ENCODE measurements at regions not wholly inside any gene's neighbourhood (a gene's known extent, or its start where the extent isn't known, plus 50 kb on each side); places are given as distances from the start of the nearest gene placed in this dataset.

DNA sequence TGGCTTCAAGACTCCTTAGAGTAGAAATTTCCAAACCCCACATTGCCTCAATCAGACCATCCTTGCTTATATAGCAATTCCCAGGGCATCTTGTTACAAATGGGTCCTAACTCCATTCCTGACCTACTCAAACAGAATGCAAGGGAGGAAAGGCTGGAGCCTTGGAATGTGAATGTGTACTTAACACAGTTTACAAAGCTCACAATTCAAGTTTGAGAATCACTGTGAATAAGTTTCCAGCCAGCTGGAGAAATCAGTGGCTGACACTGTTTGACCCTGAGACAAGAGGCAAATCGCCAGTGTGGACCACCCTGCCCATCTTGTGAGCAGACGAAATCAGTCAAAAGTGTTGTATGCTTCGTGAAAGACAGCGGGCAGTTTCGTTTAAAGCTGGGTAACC is 65.5 kb downstream of the SOWAHC start:
- no peaks in the 10 kb centered on the region for H3K9me3 ChIP-seq (ENCODE audit: control insufficient read depth in 2 of 2, low read length in 2 of 2)
- no peak overlapping the region for H3K4me3 ChIP-seq (ENCODE audit: low read length in 2 of 2)
- H3K4me1 ChIP-seq (ENCODE audit: control insufficient read depth in 2 of 2, insufficient read depth in 2 of 2, low read length in 2 of 2): peaks cover 31 to 53% of the 10 kb centered on the region in 2 donors
- H3K27ac ChIP-seq (ENCODE audit: low read depth in 2 of 2, low read length in 2 of 2): no peak overlapping the region
- H3K9ac ChIP-seq (ENCODE audit: low read depth in 1 of 2, low read length in 2 of 2): peak overlapping the region in 1 of 2 donors; percentile 38
- H3K36me3 ChIP-seq (ENCODE audit: control insufficient read depth in 2 of 2, insufficient read depth in 2 of 2, low read length in 2 of 2): no peaks in the 10 kb centered on the region
- H3K27me3 ChIP-seq (ENCODE audit: control insufficient read depth in 2 of 2, insufficient read depth in 2 of 2, low read length in 2 of 2): no peaks in the 10 kb centered on the region

DNA sequence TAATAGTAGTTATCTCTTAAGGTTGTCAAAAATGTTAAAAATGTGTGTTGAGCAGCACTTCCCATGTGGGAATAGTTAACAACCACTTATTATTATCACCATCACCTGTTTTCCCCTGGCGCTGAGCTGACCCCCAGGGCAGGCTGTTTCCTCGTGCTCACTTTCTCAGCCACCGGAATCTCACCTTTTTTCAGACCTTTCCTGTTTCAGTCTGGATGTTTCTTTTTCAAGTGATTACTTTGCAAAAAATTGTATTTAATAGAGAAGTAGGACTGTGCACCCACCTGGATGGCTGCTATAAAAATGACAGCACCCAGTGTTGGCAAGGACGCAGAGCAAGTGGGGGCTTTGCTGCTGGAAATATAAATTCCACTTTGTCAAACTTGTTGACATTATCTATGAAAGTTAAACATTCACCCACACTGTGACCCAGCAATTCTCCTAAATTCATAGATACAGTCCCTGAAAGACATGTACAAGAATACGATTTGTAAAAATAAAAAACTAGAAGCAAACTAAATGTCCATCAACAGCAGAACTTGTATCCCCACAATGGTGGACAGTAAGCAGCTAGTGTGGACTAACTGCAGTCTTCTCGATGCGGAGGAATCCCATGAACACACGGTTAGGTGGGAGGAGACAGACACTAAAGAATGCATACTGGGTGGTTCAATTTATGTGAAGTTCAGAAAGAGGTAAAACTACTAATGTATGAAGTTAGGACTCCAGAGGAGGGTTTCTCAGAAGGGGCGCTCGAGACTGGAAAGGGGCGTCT is 66.5 kb downstream of the SOWAHC start:
- Histone ChIP-seq H3K9ac (ENCODE audit: low read depth in 1 of 2, low read length in 2 of 2) (peak overlapping the region; percentile 12 to 32), H3K9me3 (ENCODE audit: control insufficient read depth in 2 of 2, low read length in 2 of 2) (no peaks in the 10 kb centered on the region), H3K4me1 (ENCODE audit: control insufficient read depth in 2 of 2, insufficient read depth in 2 of 2, low read length in 2 of 2) (peaks cover 28 to 51% of the 10 kb centered on the region in 2 donors), H3K4me3 (ENCODE audit: low read length in 2 of 2) (no peak overlapping the region), H3K36me3 (ENCODE audit: control insufficient read depth in 2 of 2, insufficient read depth in 2 of 2, low read length in 2 of 2) (no peaks in the 10 kb centered on the region), H3K27ac (ENCODE audit: low read depth in 2 of 2, low read length in 2 of 2) (peak overlapping the region; percentile 21 to 32), H3K27me3 (ENCODE audit: control insufficient read depth in 2 of 2, insufficient read depth in 2 of 2, low read length in 2 of 2) (no peaks in the 10 kb centered on the region)

DNA sequence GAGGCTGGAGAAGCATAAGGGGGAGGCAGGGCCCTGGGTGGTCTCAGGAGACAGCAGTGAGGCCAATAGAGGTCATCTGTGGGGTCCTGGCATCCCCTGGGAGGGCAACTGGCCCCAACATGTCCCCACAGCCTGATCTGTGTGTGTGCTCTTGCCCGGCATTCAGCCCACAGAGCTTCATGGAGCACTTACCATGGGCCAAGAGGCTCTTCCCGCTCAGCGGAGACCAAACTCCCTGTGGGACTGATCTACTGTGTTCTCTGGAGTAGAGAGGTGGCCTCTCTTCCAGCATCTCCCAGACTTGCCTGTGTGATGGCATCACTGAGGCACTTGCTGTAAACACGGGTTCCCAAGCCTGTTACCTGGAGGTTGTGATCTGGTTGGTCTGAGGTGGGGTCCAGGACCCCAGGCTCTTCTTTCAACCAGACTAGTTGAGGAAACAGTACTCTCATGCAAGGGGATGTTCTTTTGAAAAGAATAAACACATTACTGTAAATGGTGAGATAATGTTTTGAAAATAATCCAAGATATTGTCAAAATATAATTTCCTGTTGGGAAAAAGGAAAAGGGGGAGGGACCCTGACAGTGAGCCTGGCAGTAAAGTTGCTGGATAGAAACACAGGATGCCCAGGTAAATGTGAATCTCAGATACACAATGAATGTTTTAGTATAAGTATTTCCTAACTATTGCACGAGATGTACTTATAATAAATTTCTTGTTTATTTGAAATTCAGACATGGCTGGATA is 67.6 kb downstream of the SOWAHC start:
- H3K27ac ChIP-seq (ENCODE audit: low read depth in 2 of 2, low read length in 2 of 2): no peak overlapping the region
- H3K27me3 ChIP-seq (ENCODE audit: control insufficient read depth in 2 of 2, insufficient read depth in 2 of 2, low read length in 2 of 2): no peaks in the 10 kb centered on the region

DNA sequence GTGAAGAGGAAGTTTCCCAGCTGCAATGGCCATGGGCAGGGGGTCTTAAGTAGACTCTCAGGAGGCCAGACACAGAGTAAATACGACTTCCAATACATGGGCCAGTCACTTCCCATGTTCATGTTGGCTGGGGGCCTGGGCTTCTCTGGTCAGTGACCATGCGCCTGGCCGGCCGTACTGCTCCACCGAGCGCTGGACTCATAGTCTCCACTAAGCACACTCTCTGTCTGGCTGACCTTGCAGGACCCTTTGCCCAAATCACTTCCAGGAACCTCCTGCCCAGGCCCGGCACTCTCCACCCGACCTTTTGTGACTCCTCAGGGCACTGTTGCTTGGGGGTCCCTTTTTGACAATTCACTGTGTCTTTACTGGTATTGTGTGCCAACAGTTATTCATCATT is 69.3 kb downstream of the SOWAHC start:
- peaks cover 15 to 25% of the 10 kb centered on the region in 2 donors for H3K4me1 ChIP-seq (ENCODE audit: control insufficient read depth in 2 of 2, insufficient read depth in 2 of 2, low read length in 2 of 2)
- H3K27me3 ChIP-seq (ENCODE audit: control insufficient read depth in 2 of 2, insufficient read depth in 2 of 2, low read length in 2 of 2): no peaks in the 10 kb centered on the region
- H3K27ac ChIP-seq (ENCODE audit: low read depth in 2 of 2, low read length in 2 of 2): no peak overlapping the region

More for the DNA sequence above, 67.6 kb downstream of the SOWAHC start:
- H3K36me3 ChIP-seq (ENCODE audit: control insufficient read depth in 2 of 2, insufficient read depth in 2 of 2, low read length in 2 of 2): no peaks in the 10 kb centered on the region
- H3K9me3 ChIP-seq (ENCODE audit: control insufficient read depth in 2 of 2, low read length in 2 of 2): no peaks in the 10 kb centered on the region
- H3K4me3 ChIP-seq (ENCODE audit: low read length in 2 of 2): no peak overlapping the region
- H3K4me1 ChIP-seq (ENCODE audit: control insufficient read depth in 2 of 2, insufficient read depth in 2 of 2, low read length in 2 of 2): peaks cover 19 to 41% of the 10 kb centered on the region in 2 donors
- no peak overlapping the region for H3K9ac ChIP-seq (ENCODE audit: low read depth in 1 of 2, low read length in 2 of 2)

DNA sequence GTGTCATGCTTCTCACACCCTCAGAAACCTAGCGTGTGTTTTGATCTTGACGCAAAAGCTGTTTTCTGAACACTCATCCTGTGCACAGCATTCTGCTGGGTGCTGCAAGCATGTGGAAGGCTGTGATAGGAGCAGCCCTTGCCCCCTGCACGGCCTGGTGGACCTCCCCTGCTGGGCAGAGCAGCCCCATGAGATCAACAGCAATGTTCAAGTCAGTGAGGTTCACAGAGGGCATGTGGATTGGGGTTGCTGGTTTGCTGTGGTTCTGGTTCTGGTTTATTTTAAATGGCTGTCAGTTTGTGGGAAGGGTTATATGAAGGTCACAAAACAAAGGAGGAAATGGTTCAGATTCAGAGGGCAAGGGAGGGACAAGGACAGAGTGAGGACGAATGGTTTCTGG is 71.3 kb downstream of the SOWAHC start:
- H3K4me3 ChIP-seq (ENCODE audit: low read length in 2 of 2): no peak overlapping the region
- H3K36me3 ChIP-seq (ENCODE audit: control insufficient read depth in 2 of 2, insufficient read depth in 2 of 2, low read length in 2 of 2): no peaks in the 10 kb centered on the region
- no peaks in the 10 kb centered on the region for H3K9me3 ChIP-seq (ENCODE audit: control insufficient read depth in 2 of 2, low read length in 2 of 2)
- peaks cover 19 to 23% of the 10 kb centered on the region in 2 donors for H3K4me1 ChIP-seq (ENCODE audit: control insufficient read depth in 2 of 2, insufficient read depth in 2 of 2, low read length in 2 of 2)
- no peak overlapping the region for H3K9ac ChIP-seq (ENCODE audit: low read depth in 1 of 2, low read length in 2 of 2)
- no peak overlapping the region for H3K27ac ChIP-seq (ENCODE audit: low read depth in 2 of 2, low read length in 2 of 2)
- H3K27me3 ChIP-seq (ENCODE audit: control insufficient read depth in 2 of 2, insufficient read depth in 2 of 2, low read length in 2 of 2): no peaks in the 10 kb centered on the region

More for the DNA sequence above, 69.3 kb downstream of the SOWAHC start:
- Histone ChIP-seq H3K9me3 (ENCODE audit: control insufficient read depth in 2 of 2, low read length in 2 of 2) (no peaks in the 10 kb centered on the region), H3K9ac (ENCODE audit: low read depth in 1 of 2, low read length in 2 of 2) (no peak overlapping the region), H3K36me3 (ENCODE audit: control insufficient read depth in 2 of 2, insufficient read depth in 2 of 2, low read length in 2 of 2) (no peaks in the 10 kb centered on the region), H3K4me3 (ENCODE audit: low read length in 2 of 2) (no peak overlapping the region)

DNA sequence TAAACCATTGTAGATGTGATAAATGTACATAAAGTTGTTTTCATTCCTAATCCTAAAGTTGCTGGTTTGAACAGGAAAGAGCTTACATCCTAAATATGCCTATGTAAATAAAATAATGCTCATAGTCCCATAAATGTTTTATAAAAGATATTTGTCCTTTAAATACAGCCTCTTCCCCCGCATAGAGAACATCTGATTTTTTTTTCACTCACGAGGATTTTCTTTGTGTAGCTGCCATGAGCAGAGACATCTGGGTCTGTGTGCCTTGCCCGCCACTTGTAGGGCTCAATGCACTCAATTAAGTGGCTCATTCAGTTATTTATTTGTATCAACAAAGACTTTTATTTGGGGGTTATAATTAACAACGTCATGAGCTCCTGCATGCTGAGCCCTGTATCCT is 72.8 kb downstream of the SOWAHC start:
- H3K27ac ChIP-seq (ENCODE audit: low read depth in 2 of 2, low read length in 2 of 2): no peak overlapping the region
- H3K9ac ChIP-seq (ENCODE audit: low read depth in 1 of 2, low read length in 2 of 2): peak overlapping the region in 1 of 2 donors; percentile 10
- H3K4me1 ChIP-seq (ENCODE audit: control insufficient read depth in 2 of 2, insufficient read depth in 2 of 2, low read length in 2 of 2): peaks cover 23 to 28% of the 10 kb centered on the region in 2 donors
- H3K27me3 ChIP-seq (ENCODE audit: control insufficient read depth in 2 of 2, insufficient read depth in 2 of 2, low read length in 2 of 2): no peaks in the 10 kb centered on the region
- H3K4me3 ChIP-seq (ENCODE audit: low read length in 2 of 2): no peak overlapping the region
- no peaks in the 10 kb centered on the region for H3K9me3 ChIP-seq (ENCODE audit: control insufficient read depth in 2 of 2, low read length in 2 of 2)
- H3K36me3 ChIP-seq (ENCODE audit: control insufficient read depth in 2 of 2, insufficient read depth in 2 of 2, low read length in 2 of 2): no peaks in the 10 kb centered on the region

DNA sequence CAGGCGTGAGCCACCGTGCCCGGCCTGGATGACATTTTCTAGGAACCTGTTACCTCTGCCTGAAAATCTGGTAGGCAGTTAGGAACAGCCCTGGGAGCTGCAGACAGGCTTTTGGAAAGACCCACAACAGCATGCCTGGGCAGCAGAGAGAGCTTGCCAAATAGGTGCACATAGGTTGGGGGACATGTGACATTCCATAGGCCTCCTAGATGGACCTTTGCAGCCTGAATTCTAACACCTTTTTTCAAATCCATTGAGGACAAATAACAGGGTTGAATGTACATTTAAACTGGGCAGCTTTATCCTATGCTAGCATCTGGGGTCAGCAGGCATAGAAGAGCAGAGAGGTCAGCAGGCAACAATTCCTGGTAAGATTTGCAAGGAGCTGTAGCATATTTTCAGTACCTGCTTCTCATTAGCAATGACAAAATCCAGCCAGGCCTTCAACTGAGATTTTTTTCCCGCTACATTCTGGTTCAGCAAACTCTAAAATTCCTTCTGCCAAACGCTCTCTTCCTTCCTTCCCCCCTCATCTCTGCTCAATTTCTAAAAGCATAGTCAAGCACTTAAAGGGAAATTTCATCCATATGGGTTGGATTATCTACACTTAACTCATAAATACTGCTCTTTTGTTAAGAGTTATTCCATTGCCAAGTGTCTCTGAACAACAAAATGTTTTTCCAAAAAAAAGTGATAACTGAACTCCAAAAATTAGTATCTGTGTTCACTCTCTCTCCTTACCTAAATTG is 75.2 kb downstream of the SOWAHC start:
- peak overlapping the region; percentile 97 to 98 for H3K27ac ChIP-seq (ENCODE audit: low read depth in 2 of 2, low read length in 2 of 2)
- peaks cover 32 to 50% of the 10 kb centered on the region in 2 donors for H3K4me1 ChIP-seq (ENCODE audit: control insufficient read depth in 2 of 2, insufficient read depth in 2 of 2, low read length in 2 of 2)

DNA sequence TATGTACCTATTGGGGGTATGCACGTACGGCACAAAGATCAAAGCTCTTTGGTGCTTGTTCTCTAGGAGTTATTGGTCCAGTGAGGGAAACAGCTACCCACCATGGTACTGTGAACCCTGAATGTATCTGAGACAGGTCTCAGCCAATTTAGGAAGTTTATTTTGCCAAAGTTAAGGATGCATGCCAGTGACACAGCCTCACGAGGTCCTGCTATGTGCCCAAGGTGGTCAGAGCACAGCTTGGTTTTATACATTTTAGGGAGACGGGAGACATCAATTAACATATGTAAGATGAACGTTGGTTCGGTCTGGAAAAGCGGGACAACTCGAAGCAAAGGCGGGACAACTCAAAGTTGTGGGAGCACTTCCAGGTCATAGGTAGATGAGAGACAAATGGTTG is 75.8 kb downstream of the SOWAHC start:
- peak overlapping the region; percentile 97 to 98 for H3K27ac ChIP-seq (ENCODE audit: low read depth in 2 of 2, low read length in 2 of 2)
- no peaks in the 10 kb centered on the region for H3K36me3 ChIP-seq (ENCODE audit: control insufficient read depth in 2 of 2, insufficient read depth in 2 of 2, low read length in 2 of 2)
- no peak overlapping the region for H3K9ac ChIP-seq (ENCODE audit: low read depth in 1 of 2, low read length in 2 of 2)
- H3K9me3 ChIP-seq (ENCODE audit: control insufficient read depth in 2 of 2, low read length in 2 of 2): no peaks in the 10 kb centered on the region
- peaks cover 32 to 56% of the 10 kb centered on the region in 2 donors for H3K4me1 ChIP-seq (ENCODE audit: control insufficient read depth in 2 of 2, insufficient read depth in 2 of 2, low read length in 2 of 2)
- H3K27me3 ChIP-seq (ENCODE audit: control insufficient read depth in 2 of 2, insufficient read depth in 2 of 2, low read length in 2 of 2): no peaks in the 10 kb centered on the region
- no peak overlapping the region for H3K4me3 ChIP-seq (ENCODE audit: low read length in 2 of 2)

More for the DNA sequence above, 75.2 kb downstream of the SOWAHC start:
- Histone ChIP-seq H3K36me3 (ENCODE audit: control insufficient read depth in 2 of 2, insufficient read depth in 2 of 2, low read length in 2 of 2) (no peaks in the 10 kb centered on the region), H3K9ac (ENCODE audit: low read depth in 1 of 2, low read length in 2 of 2) (peak overlapping the region in 1 of 2 donors; percentile 26), H3K9me3 (ENCODE audit: control insufficient read depth in 2 of 2, low read length in 2 of 2) (no peaks in the 10 kb centered on the region), H3K27me3 (ENCODE audit: control insufficient read depth in 2 of 2, insufficient read depth in 2 of 2, low read length in 2 of 2) (no peaks in the 10 kb centered on the region), H3K4me3 (ENCODE audit: low read length in 2 of 2) (no peak overlapping the region)

DNA sequence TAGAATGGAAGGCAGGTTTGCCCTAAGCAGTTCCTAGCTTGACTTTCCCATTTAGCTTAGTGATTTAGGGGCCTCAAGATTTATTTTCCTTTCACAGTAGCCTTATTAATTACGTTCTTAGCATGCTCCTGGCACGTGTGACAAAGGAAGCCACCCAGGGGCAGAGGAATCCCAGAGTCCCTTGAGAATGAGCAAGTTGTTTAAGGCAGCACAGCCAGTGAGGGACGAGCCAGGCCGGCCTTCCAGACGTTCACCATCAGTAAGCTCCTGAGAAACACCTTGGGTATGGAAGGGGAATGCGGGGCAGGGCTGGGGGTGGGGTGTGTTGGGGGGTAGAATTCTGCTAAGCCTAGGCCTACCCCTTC is 76.3 kb downstream of the SOWAHC start:
- no peak overlapping the region for H3K4me3 ChIP-seq (ENCODE audit: low read length in 2 of 2)
- H3K36me3 ChIP-seq (ENCODE audit: control insufficient read depth in 2 of 2, insufficient read depth in 2 of 2, low read length in 2 of 2): no peaks in the 10 kb centered on the region
- peak overlapping the region; percentile 97 to 98 for H3K27ac ChIP-seq (ENCODE audit: low read depth in 2 of 2, low read length in 2 of 2)
- no peak overlapping the region for H3K9ac ChIP-seq (ENCODE audit: low read depth in 1 of 2, low read length in 2 of 2)
- H3K4me1 ChIP-seq (ENCODE audit: control insufficient read depth in 2 of 2, insufficient read depth in 2 of 2, low read length in 2 of 2): peaks cover 32 to 59% of the 10 kb centered on the region in 2 donors
- no peaks in the 10 kb centered on the region for H3K9me3 ChIP-seq (ENCODE audit: control insufficient read depth in 2 of 2, low read length in 2 of 2)
- no peaks in the 10 kb centered on the region for H3K27me3 ChIP-seq (ENCODE audit: control insufficient read depth in 2 of 2, insufficient read depth in 2 of 2, low read length in 2 of 2)

Data from mucosa of rectum (tissue), 2 donors.